HepG2 (cell line): ENCODE measurements at regions not wholly inside any gene's neighbourhood (a gene's known extent, or its start where the extent isn't known, plus 50 kb on each side); places are given as distances from the start of the nearest gene placed in this dataset.

Experiments
- ATAC-seq: fragments of 200-7000 bp; cut with Tn5 transposase; 3 replicates; pipeline ENCODE4 v1.9.1; 2020; ENCODE audit warnings: mild to moderate bottlenecking, moderate library complexity
- BruUV-seq: library from RNA; stranded (reverse); fragments of 400-500 nt; replicated peaks from 2 replicates; lab custom pipeline; 2021; lab: Mats Ljungman, UMichigan
- CTCF ChIA-PET: fragments of 300-600 bp; formaldehyde crosslinking; extraction: SDS; loops from one replicate; lab custom pipeline; 2021; ENCODE audit warnings: low total read pairs, inconsistent platforms, low intra/inter-chr PET ratio; lab: Yijun Ruan, JAX
- POLR2A ChIA-PET: fragments of 350-600 bp; sonication (Branson Sonifier 250); formaldehyde crosslinking; loops from one replicate; lab custom pipeline; 2020; ENCODE audit warnings: antibody characterized with exemption, inconsistent platforms; lab: Yijun Ruan, JAX
- DNase-seq: peaks from one replicate; pipeline ENCODE4 v3.0.0-alpha.2; 2015; ENCODE audit warnings: low spot score
- FAIRE-seq: peaks from 3 replicates; lab custom pipeline; 2011; peaks lifted over from hg19 to GRCh38; lab: Jason Lieb, UNC
- H2AFZ ChIP-seq: one replicate; pipeline ENCODE4 v1.6.1; 2011; ENCODE audit warnings: low read length, inconsistent platforms
- H3K27ac ChIP-seq: fragments of 300-600 bp; 3 replicates; pipeline ENCODE4 v1.8.0; 2011; ENCODE audit warnings: mixed run types, mild to moderate bottlenecking, mixed read lengths, low read length, inconsistent platforms; ENCODE audit not compliant: insufficient read depth; ENCODE audit errors: extremely low read length
- H3K27me3 ChIP-seq, 2 experiments: fragments of 200-600 bp in 1 of 2; 2 replicates in 1 of 2; 3 replicates in 1 of 2; pipeline versions ENCODE4 v1.6.0 to v1.8.0; 2011; ENCODE audit warnings: low read length in 2 of 2, mild to moderate bottlenecking in 2 of 2, moderate library complexity in 2 of 2, inconsistent platforms in 1 of 2; ENCODE audit not compliant: insufficient read depth in 2 of 2, control insufficient read depth in 1 of 2
- H3K36me3 ChIP-seq, 2 experiments: fragments of 200-600 bp in 1 of 2; replicated peaks in 1 of 2; 2 replicates in 1 of 2; 3 replicates in 1 of 2; pipeline versions ENCODE4 v1.5.1 to v1.8.0; 2011; ENCODE audit warnings: low read length in 2 of 2, inconsistent platforms in 1 of 2; ENCODE audit not compliant: insufficient read depth in 2 of 2, control insufficient read depth in 1 of 2
- H3K4me1 ChIP-seq: 2 replicates; pipeline ENCODE4 v1.5.1; 2012; ENCODE audit warnings: low read length, inconsistent platforms; ENCODE audit not compliant: insufficient read depth
- H3K4me2 ChIP-seq: 2 replicates; pipeline ENCODE4 v1.6.0; 2011; ENCODE audit warnings: low read depth, low read length, inconsistent platforms
- H3K4me3 ChIP-seq, 3 experiments: fragments of 200-600 bp in 1 of 3; sonication (generic), shearing (Covaris generic) in 1 of 3; replicated peaks in 1 of 3; 2 replicates each; pipeline ENCODE4 v1.5.1; 2011 to 2016; ENCODE audit warnings: low read length in 3 of 3, inconsistent platforms in 2 of 3, low read depth in 2 of 3, mild to moderate bottlenecking in 2 of 3, control low read depth in 1 of 3, mixed read lengths in 1 of 3; ENCODE audit not compliant: insufficient read depth in 1 of 3
- H3K79me2 ChIP-seq: one replicate; pipeline ENCODE4 v1.6.1; 2011; ENCODE audit warnings: low read length, inconsistent platforms; ENCODE audit not compliant: insufficient read depth
- H3K9ac ChIP-seq: 2 replicates; pipeline ENCODE4 v1.6.0; 2011; ENCODE audit warnings: mild to moderate bottlenecking, low read depth, low read length, inconsistent platforms; ENCODE audit not compliant: insufficient read depth
- H3K9me3 ChIP-seq: 2 replicates; pipeline ENCODE4 v1.5.1; 2012; ENCODE audit warnings: mild to moderate bottlenecking, low read length
- H4K20me1 ChIP-seq: 2 replicates; pipeline ENCODE4 v1.6.0; 2011; ENCODE audit warnings: inconsistent platforms, mild to moderate bottlenecking, low read length, moderate library complexity; ENCODE audit not compliant: insufficient read depth
- ETV6 ChIP-seq: sonication (generic); formaldehyde crosslinking; conservative IDR thresholded peaks from 2 replicates; pipeline ENCODE4 v1.4.0; 2020; ENCODE audit warnings: missing genetic modification reagents
- HMGA1 ChIP-seq: sonication (generic); formaldehyde crosslinking; conservative IDR thresholded peaks from 2 replicates; pipeline ENCODE4 v1.4.0; 2020; ENCODE audit warnings: missing genetic modification reagents
- KDM4B ChIP-seq: sonication (generic); formaldehyde crosslinking; IDR thresholded peaks from 2 replicates; pipeline ENCODE4 v1.4.0; 2020; ENCODE audit warnings: missing genetic modification reagents
- KLF12 ChIP-seq: sonication (generic); formaldehyde crosslinking; IDR thresholded peaks from 2 replicates; pipeline ENCODE4 v1.4.0; 2020; ENCODE audit warnings: missing genetic modification reagents, borderline replicate concordance
- MED8 ChIP-seq: sonication (generic); formaldehyde crosslinking; IDR thresholded peaks from 2 replicates; pipeline ENCODE4 v1.8.1; 2023; ENCODE audit warnings: mild to moderate bottlenecking, missing genetic modification reagents; ENCODE audit not compliant: insufficient replicate concordance
- MIXL1 ChIP-seq: IDR thresholded peaks from 2 replicates; pipeline ENCODE4 v1.6.1; 2016
- NCOR1 ChIP-seq: fragments of 200-600 bp; sonication (generic); IDR thresholded peaks from 2 replicates; pipeline ENCODE4 v1.7.0; 2017; ENCODE audit warnings: antibody characterized with exemption, low read length, borderline replicate concordance
- PHF5A ChIP-seq: IDR thresholded peaks from one replicate; pipeline ENCODE4 v1.6.1; 2018; ENCODE audit warnings: low read depth, missing genetic modification reagents; ENCODE audit not compliant: unreplicated experiment
- RAD51 ChIP-seq: fragments of 450-650 bp; IDR thresholded peaks from 2 replicates; pipeline ENCODE4 v1.6.1; 2016; ENCODE audit warnings: borderline replicate concordance
- STAG1 ChIP-seq: sonication (generic); formaldehyde crosslinking; IDR thresholded peaks from 2 replicates; pipeline ENCODE4 v1.4.0; 2020; ENCODE audit warnings: missing genetic modification reagents
- ZNF136 ChIP-seq: sonication (generic); formaldehyde crosslinking; IDR thresholded peaks from 2 replicates; pipeline ENCODE4 v1.8.1; 2022; ENCODE audit warnings: low read depth, mild to moderate bottlenecking, moderate library complexity, missing genetic modification reagents
- ZNF253 ChIP-seq: sonication (generic); formaldehyde crosslinking; IDR thresholded peaks from 2 replicates; pipeline ENCODE4 v1.8.0; 2022; ENCODE audit warnings: mild to moderate bottlenecking, missing genetic modification reagents, borderline replicate concordance
- ZNF44 ChIP-seq: sonication (generic); formaldehyde crosslinking; IDR thresholded peaks from 2 replicates; pipeline ENCODE4 v1.5.1; 2020; ENCODE audit warnings: mild to moderate bottlenecking, missing genetic modification reagents
- ZNF501 ChIP-seq: sonication (generic); formaldehyde crosslinking; IDR thresholded peaks from 2 replicates; pipeline ENCODE4 v1.5.1; 2020; ENCODE audit warnings: mild to moderate bottlenecking, moderate library complexity, missing genetic modification reagents
- ZNF589 ChIP-seq: sonication (generic); formaldehyde crosslinking; conservative IDR thresholded peaks from 2 replicates; pipeline ENCODE4 v1.8.0; 2022; ENCODE audit warnings: mild to moderate bottlenecking, moderate library complexity, missing genetic modification reagents
- ZNF768 ChIP-seq: sonication (generic); formaldehyde crosslinking; IDR thresholded peaks from 2 replicates; pipeline ENCODE4 v1.4.0; 2020; ENCODE audit warnings: missing genetic modification reagents
- ZNF839 ChIP-seq: sonication (generic); formaldehyde crosslinking; IDR thresholded peaks from 2 replicates; pipeline ENCODE4 v1.4.0; 2020; ENCODE audit warnings: missing genetic modification reagents, mild to moderate bottlenecking, borderline replicate concordance
- ZZZ3 ChIP-seq: sonication (generic); formaldehyde crosslinking; IDR thresholded peaks from 2 replicates; pipeline ENCODE4 v1.4.0; 2020; ENCODE audit warnings: missing genetic modification reagents, mild to moderate bottlenecking, borderline replicate concordance
- WGBS: methylation state at CpG from one replicate; pipeline ENCODE4 v1.1.6; 2017; ENCODE audit warnings: low lambda C conversion rate; 5-methylcytosine and 5-hydroxymethylcytosine counted together
- in situ Hi-C: cut with HindIII; loops from 2 replicates; pipeline ENCODE4 v1.10.0; 2017; ENCODE audit warnings: low pct_unique_long_range_greater_than_20kb; ENCODE audit not compliant: extremely low pct_ligation_motif_present
- intact Hi-C: fragments of 100-400 bp; cut with micrococcal nuclease; formaldehyde crosslinking; loops from one replicate; pipeline ENCODE4 v1.10.0; 2022; ENCODE audit not compliant: unreplicated experiment
- TF ChIP-seq, protein P1 (sequence below): sonication (generic); formaldehyde crosslinking; IDR thresholded peaks from 2 replicates; pipeline ENCODE4 v1.9.0; 2022; ENCODE audit warnings: low read depth, missing genetic modification reagents
- TF ChIP-seq, protein P2 (sequence below): IDR thresholded peaks from 2 replicates; pipeline ENCODE4 v1.6.1; 2018; ENCODE audit warnings: missing genetic modification reagents

DNA sequence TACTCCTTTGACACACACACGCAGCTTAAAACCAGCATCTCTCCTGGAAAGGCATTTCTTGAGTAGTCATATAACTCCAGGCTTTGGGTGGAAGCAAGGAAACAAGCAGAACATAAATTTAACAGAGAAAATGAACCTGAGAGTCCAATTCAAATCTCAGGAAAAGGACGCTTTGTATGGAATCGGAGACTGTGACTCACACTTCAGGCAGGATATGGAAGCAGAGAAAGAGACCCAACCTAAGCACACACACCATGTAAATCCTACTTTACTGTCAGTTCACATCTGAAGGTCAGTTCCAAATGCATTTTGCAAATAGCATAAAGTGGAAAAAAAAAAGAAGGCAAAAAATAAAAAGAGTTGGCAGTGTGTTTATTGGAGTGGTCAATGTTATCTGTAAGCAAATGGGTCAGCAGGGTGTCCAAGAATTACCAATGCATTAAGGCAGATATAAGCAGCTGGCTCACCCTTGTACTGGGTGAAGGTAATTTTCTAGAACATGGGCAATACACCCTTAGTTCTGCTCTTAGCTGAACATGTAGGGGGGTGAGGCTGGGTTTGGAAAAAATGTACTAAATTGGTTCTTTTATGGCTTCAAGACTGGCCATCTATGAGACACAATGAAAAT lies 283.7 kb upstream of the NT5E start:
- Histone ChIP-seq H3K4me3 (no peak overlapping the region), H4K20me1 (no peaks in the 10 kb centered on the region), H3K9me3 (no peaks in the 10 kb centered on the region), H3K4me1 (no peaks in the 10 kb centered on the region), H3K79me2 (no peaks in the 10 kb centered on the region), H3K9ac (no peak overlapping the region), H3K4me2 (no peak overlapping the region), H3K27ac (no peak overlapping the region), H3K27me3 (no peaks in the 10 kb centered on the region), H3K36me3 (no peaks in the 10 kb centered on the region), H2AFZ (no peak overlapping the region)
- no peak for TF ChIP-seq ZZZ3
- TF ChIP-seq ZNF253 (CRISPR knock-in tag): no peak
- TF ChIP-seq MED8: no peak
- no peak for TF ChIP-seq RAD51
- TF ChIP-seq HMGA1 (CRISPR knock-in tag): no peak
- TF ChIP-seq PHF5A: no peak
- TF ChIP-seq KDM4B (CRISPR knock-in tag): no peak
- TF ChIP-seq, protein P1, sequence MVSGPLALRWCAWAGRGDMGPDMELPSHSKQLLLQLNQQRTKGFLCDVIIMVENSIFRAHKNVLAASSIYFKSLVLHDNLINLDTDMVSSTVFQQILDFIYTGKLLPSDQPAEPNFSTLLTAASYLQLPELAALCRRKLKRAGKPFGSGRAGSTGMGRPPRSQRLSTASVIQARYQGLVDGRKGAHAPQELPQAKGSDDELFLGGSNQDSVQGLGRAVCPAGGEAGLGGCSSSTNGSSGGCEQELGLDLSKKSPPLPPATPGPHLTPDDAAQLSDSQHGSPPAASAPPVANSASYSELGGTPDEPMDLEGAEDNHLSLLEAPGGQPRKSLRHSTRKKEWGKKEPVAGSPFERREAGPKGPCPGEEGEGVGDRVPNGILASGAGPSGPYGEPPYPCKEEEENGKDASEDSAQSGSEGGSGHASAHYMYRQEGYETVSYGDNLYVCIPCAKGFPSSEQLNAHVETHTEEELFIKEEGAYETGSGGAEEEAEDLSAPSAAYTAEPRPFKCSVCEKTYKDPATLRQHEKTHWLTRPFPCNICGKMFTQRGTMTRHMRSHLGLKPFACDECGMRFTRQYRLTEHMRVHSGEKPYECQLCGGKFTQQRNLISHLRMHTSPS: no peak
- TF ChIP-seq ZNF44: no peak
- TF ChIP-seq KLF12 (CRISPR knock-in tag): no peak
- no peak for TF ChIP-seq ZNF768 (CRISPR knock-in tag)
- no peak for TF ChIP-seq MIXL1
- no peak for TF ChIP-seq ZNF501
- no peak for TF ChIP-seq ZNF589 (CRISPR knock-in tag)
- TF ChIP-seq, protein P2, sequence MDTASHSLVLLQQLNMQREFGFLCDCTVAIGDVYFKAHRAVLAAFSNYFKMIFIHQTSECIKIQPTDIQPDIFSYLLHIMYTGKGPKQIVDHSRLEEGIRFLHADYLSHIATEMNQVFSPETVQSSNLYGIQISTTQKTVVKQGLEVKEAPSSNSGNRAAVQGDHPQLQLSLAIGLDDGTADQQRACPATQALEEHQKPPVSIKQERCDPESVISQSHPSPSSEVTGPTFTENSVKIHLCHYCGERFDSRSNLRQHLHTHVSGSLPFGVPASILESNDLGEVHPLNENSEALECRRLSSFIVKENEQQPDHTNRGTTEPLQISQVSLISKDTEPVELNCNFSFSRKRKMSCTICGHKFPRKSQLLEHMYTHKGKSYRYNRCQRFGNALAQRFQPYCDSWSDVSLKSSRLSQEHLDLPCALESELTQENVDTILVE: no peak
- no peak for TF ChIP-seq NCOR1
- no peak for TF ChIP-seq ZNF136 (CRISPR knock-in tag)
- no peak for TF ChIP-seq STAG1
- no peak for TF ChIP-seq ZNF839 (CRISPR knock-in tag)
- TF ChIP-seq ETV6: no peak
- BruUV-seq: no TSS peak
- DNase-seq (no peak), FAIRE-seq (no peak), ATAC-seq (no peak)
- POLR2A ChIA-PET: no interaction called here
- in situ Hi-C loops (no loop called here), intact Hi-C loops (no loop called here)
- CTCF ChIA-PET: no interaction called here
- WGBS: 15% methylated on average over 3 of the region's 3 CpGs
